ENCODE measurements at regions not wholly inside any gene's neighbourhood (a gene's known extent, or its start where the extent isn't known, plus 50 kb on each side); places are given as distances from the start of the nearest gene placed in this dataset. TPM values are rescaled to one million over a fixed set of nuclear protein-coding genes. Genes with fewer than 3 reads are reported as not detected.

Small RNA genes in the stretch of these regions (small RNA-seq; reads per million reads assigned to genes)
- not detected for gene RF00019 (ENCODE audit: low replicate concordance)

All from GM23338 (cell line).